PC-3 (cell line): ENCODE measurements at regions not wholly inside any gene's neighbourhood (a gene's known extent, or its start where the extent isn't known, plus 50 kb on each side); places are given as distances from the start of the nearest gene placed in this dataset.

Source experiments
- ATAC-seq: fragments of 200-7000 bp; cut with Tn5 transposase; 2 replicates; pipeline ENCODE4 v1.9.1; 2020; ENCODE audit warnings: mild to moderate bottlenecking, moderate library complexity
- BruUV-seq: library from RNA; stranded (reverse); fragments of 400-500 nt; replicated peaks from 2 replicates; lab custom pipeline; 2021; lab: Mats Ljungman, UMichigan
- CTCF ChIA-PET: fragments of 300-600 bp; sonication (Branson Sonifier 250); formaldehyde crosslinking; loops from one replicate; lab custom pipeline; 2022; ENCODE audit warnings: antibody characterized with exemption; lab: Charles Lee
- POLR2A ChIA-PET: fragments of 300-600 bp; sonication (Branson Sonifier 250); formaldehyde crosslinking; loops from one replicate; lab custom pipeline; 2022; ENCODE audit warnings: antibody characterized with exemption; ENCODE audit not compliant: unreplicated experiment; lab: Charles Lee
- DNase-seq: peaks from one replicate; pipeline ENCODE4 v3.0.0-alpha.2; 2015
- H2AFZ ChIP-seq: fragments of 300-600 bp; sonication (generic); 2 replicates; pipeline ENCODE4 v1.6.0; 2016; ENCODE audit warnings: antibody characterized with exemption, low read length
- H3F3A ChIP-seq: fragments of 300-600 bp; sonication (generic); one replicate; pipeline ENCODE4 v1.6.0; 2017; ENCODE audit warnings: antibody characterized with exemption, low read length, control low read depth, mild to moderate bottlenecking; ENCODE audit not compliant: unreplicated experiment
- H3K27ac ChIP-seq: fragments of 300-600 bp; sonication (generic); 2 replicates; pipeline ENCODE4 v1.5.1; 2016; ENCODE audit warnings: mild to moderate bottlenecking, low read length
- H3K27me3 ChIP-seq: fragments of 300-600 bp; sonication (generic); 2 replicates; pipeline ENCODE4 v1.6.1; 2016; ENCODE audit warnings: low read length, mixed read lengths
- H3K36me3 ChIP-seq: fragments of 300-600 bp; sonication (generic); 2 replicates; pipeline ENCODE4 v1.6.1; 2016; ENCODE audit warnings: low read depth, mixed run types, low read length, mixed read lengths
- H3K4me1 ChIP-seq: fragments of 300-600 bp; sonication (generic); 2 replicates; pipeline ENCODE4 v1.5.1; 2016; ENCODE audit warnings: low read length; ENCODE audit not compliant: insufficient read depth
- H3K4me2 ChIP-seq: fragments of 300-600 bp; sonication (generic); 2 replicates; pipeline ENCODE4 v1.6.0; 2016; ENCODE audit warnings: low read length
- H3K4me3 ChIP-seq: fragments of 300-600 bp; sonication (generic); 2 replicates; pipeline ENCODE4 v1.5.1; 2016; ENCODE audit warnings: mild to moderate bottlenecking, low read length, mixed read lengths
- H3K79me2 ChIP-seq: fragments of 300-600 bp; sonication (generic); 2 replicates; pipeline ENCODE4 v1.6.1; 2017; ENCODE audit warnings: low read length, mixed read lengths
- H3K9ac ChIP-seq: fragments of 300-600 bp; sonication (generic); 2 replicates; pipeline ENCODE4 v1.6.0; 2016; ENCODE audit warnings: mild to moderate bottlenecking, low read length
- H3K9me2 ChIP-seq: fragments of 300-600 bp; sonication (generic); replicated peaks from 2 replicates; pipeline ENCODE4 v1.6.1; 2016; ENCODE audit warnings: mixed run types, low read length, mixed read lengths
- H3K9me3 ChIP-seq: fragments of 300-600 bp; sonication (generic); 2 replicates; pipeline ENCODE4 v1.6.1; 2016; ENCODE audit warnings: low read length, mixed read lengths
- H4K20me1 ChIP-seq: fragments of 300-600 bp; sonication (generic); 2 replicates; pipeline ENCODE4 v1.6.1; 2016; ENCODE audit warnings: low read length, mixed read lengths
- CTCF ChIP-seq: fragments of 300-600 bp; sonication (generic); conservative IDR thresholded peaks from 2 replicates; pipeline ENCODE4 v1.5.1; 2017; ENCODE audit warnings: antibody characterized with exemption, low read depth, mild to moderate bottlenecking, low read length
- EZH2 ChIP-seq: fragments of 300-600 bp; sonication (generic); IDR thresholded peaks from one replicate; pipeline ENCODE4 v1.6.1; 2017; ENCODE audit warnings: antibody characterized with exemption, mild to moderate bottlenecking, low read length; ENCODE audit not compliant: unreplicated experiment
- EZH2phosphoT487 ChIP-seq: fragments of 300-600 bp; sonication (generic); IDR thresholded peaks from 2 replicates; pipeline ENCODE4 v1.6.1; 2018; ENCODE audit warnings: mild to moderate bottlenecking, antibody characterized with exemption, low read length, borderline replicate concordance
- intact Hi-C: fragments of 100-400 bp; cut with micrococcal nuclease; formaldehyde crosslinking; loops from 2 replicates; pipeline ENCODE4 v1.9.0; 2023

GRCh38 chr3:144341471-144341870 lies 369.8 kb downstream of the DIPK2A start:
- ChIA-PET POLR2A (no interaction called here), CTCF (interaction anchor here (0.6 kb wide), 1 partner anchor 370 kb away, joined by 3 read pairs; the partner anchor contains the start of gene DIPK2A)

DNA sequence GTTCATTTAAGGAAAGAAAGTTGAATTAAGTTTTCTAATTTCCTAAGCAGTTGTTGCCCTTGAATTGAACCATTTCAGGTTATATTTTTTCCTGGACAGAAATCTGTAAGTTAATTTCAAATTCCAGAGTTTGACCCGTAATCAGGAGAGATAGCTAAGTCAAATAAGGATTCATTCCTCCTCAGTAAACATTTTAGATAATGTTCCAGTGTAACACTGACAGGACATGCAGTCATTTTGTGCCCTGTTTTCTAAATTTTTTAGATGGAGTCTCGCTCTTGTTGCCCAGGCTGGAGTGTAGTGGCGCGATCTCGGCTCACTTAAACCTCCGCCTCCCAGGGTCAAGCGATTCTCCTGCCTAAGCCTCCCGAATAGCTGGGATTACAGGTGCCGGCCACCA lies 371.7 kb downstream of the DIPK2A start:
- Histone ChIP-seq H2AFZ (no peak overlapping the region), H3K9ac (no peak overlapping the region), H4K20me1 (no peaks in the 10 kb centered on the region), H3K4me1 (no peaks in the 10 kb centered on the region), H3K27ac (no peak overlapping the region), H3K36me3 (no peaks in the 10 kb centered on the region), H3K9me2 (no peaks in the 10 kb centered on the region), H3K9me3 (no peaks in the 10 kb centered on the region), H3K4me3 (no peak overlapping the region), H3K27me3 (no peaks in the 10 kb centered on the region), H3K79me2 (no peaks in the 10 kb centered on the region), H3F3A (no peaks in the 10 kb centered on the region), H3K4me2 (no peak overlapping the region)
- DNase-seq (no peak), ATAC-seq (no peak)
- intact Hi-C loops = no loop called here
- TF ChIP-seq EZH2 (no peak), CTCF (no peak), EZH2phosphoT487 (no peak)
- CTCF ChIA-PET = no interaction called here
- BruUV-seq = no TSS peak
- POLR2A ChIA-PET = no interaction called here

More at GRCh38 chr3:144341471-144341870, 369.8 kb downstream of the DIPK2A start:
- Histone ChIP-seq H3K27me3 (no peaks in the 10 kb centered on the region), H2AFZ (no peak overlapping the region), H3K27ac (no peak overlapping the region), H3K36me3 (no peaks in the 10 kb centered on the region), H3K4me2 (no peak overlapping the region), H3K4me1 (no peaks in the 10 kb centered on the region), H3K4me3 (no peak overlapping the region), H4K20me1 (no peaks in the 10 kb centered on the region), H3F3A (no peaks in the 10 kb centered on the region), H3K9me3 (no peaks in the 10 kb centered on the region), H3K9me2 (no peaks in the 10 kb centered on the region), H3K79me2 (no peaks in the 10 kb centered on the region), H3K9ac (no peak overlapping the region)
- no peak for TF ChIP-seq EZH2
- no peak for TF ChIP-seq EZH2phosphoT487
- TF ChIP-seq CTCF = no peak
- ATAC-seq = no peak
- BruUV-seq = no TSS peak
- intact Hi-C loops = no loop called here
- no peak for DNase-seq

DNA sequence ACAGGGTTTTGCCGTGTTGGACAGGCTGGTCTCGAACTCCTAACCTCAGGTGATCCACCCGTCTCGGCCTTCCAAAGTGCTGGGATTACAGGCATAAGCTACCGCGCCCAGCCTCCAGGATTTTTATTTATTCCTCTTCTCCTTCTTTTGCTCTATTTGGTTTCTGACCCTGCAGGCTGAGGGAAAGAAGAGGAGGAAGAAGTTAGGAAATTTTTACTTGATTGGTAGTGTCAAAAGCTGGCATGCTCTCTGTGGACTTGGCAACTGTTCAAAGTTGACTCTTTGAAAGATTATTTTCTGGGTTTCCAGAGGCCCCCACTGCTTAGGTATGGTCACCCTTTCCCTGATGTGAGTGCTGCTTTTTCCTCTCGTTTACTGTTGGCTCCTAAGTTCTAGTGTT lies 372.2 kb downstream of the DIPK2A start:
- Histone ChIP-seq H2AFZ (no peak overlapping the region), H3K79me2 (no peaks in the 10 kb centered on the region), H3K4me2 (no peak overlapping the region), H3K9me3 (no peaks in the 10 kb centered on the region), H3K9ac (no peak overlapping the region), H3K4me3 (no peak overlapping the region), H3K4me1 (no peaks in the 10 kb centered on the region), H3K36me3 (no peaks in the 10 kb centered on the region), H3K9me2 (no peaks in the 10 kb centered on the region), H3K27ac (no peak overlapping the region), H3K27me3 (no peaks in the 10 kb centered on the region), H4K20me1 (no peaks in the 10 kb centered on the region), H3F3A (no peaks in the 10 kb centered on the region)
- ATAC-seq (no peak), DNase-seq (no peak)
- intact Hi-C loops = no loop called here
- ChIA-PET CTCF (no interaction called here), POLR2A (no interaction called here)
- TF ChIP-seq EZH2 (no peak), CTCF (no peak), EZH2phosphoT487 (no peak)
- BruUV-seq = no TSS peak
